GM12873 (cell line): ENCODE measurements at regions not wholly inside any gene's neighbourhood (a gene's known extent, or its start where the extent isn't known, plus 50 kb on each side); places are given as distances from the start of the nearest gene placed in this dataset.

ENCODE experiments used
- CTCF ChIP-seq: IDR thresholded peaks from 2 replicates; pipeline ENCODE4 v1.5.1; 2012; ENCODE audit warnings: low read depth, mild to moderate bottlenecking, moderate library complexity, low read length, control low read depth; ENCODE audit not compliant: insufficient read depth; ENCODE audit errors: missing control alignments

DNA sequence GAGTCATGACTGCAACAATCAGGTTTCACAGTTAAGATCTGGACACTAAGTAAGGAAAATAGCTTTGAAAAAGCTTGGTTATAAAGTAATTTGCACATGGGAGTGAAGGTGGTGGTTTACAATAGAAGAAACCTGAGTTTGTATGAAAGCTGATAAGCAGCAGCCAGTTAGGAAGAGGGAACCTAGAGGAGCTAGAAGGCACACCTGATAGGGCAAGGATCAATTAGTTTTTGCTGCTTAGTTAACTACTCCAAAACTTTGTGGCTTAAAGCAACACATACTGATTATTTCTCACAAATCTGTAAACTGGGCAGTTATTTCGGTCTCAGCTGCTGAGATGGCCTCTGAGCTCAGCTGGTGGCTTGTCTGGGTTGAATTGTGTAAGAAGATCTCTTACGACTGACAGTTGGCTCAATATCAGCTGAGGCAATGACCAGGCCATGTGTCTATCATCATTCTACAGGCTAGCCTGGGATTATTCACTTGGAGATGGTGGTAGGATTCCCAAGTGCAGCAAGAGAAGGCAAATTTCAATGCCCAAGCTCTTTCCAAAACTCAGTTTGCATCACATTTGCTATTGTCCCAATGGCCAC lies 255.0 kb upstream of the PITX2 start:
- TF ChIP-seq CTCF = no peak

DNA sequence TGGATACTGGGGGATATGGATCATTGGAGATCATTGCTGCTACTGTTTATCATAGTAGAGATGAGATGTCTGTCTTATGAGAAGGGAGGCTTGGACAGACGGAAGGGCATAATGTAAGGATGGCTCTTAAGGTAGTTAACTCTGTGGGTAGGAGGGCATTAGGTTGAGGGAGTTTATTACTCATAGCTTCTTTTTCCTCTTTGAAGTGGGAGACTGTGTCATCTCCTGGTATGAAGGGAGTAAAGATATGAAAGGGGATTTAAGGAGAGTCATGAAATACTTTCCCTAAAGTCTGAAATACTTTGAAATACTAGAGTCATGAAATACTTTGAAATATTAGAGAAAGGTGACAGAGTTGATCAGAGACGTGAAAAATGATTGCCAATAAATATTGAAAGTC lies 255.5 kb upstream of the PITX2 start:
- TF ChIP-seq CTCF = no peak

DNA sequence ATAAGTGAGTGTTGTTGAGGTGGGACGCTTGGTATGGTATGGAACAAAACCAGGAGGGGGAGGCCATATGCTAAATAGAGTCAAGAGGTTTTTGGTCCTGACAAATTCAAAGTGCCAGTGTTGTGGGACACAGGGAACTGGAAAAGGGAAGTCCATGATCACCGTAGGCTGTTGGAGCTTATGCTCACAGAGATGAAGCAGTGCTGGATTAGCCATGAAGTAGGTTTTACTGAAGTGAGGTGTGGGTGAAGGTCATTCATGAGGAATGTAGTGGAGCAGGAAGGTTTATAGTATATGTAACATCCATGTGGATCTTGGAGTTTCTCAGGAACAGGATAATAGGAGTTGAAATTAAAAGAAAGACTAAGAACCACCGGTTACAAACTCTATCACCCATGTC lies 256.1 kb upstream of the PITX2 start:
- no peak for TF ChIP-seq CTCF

DNA sequence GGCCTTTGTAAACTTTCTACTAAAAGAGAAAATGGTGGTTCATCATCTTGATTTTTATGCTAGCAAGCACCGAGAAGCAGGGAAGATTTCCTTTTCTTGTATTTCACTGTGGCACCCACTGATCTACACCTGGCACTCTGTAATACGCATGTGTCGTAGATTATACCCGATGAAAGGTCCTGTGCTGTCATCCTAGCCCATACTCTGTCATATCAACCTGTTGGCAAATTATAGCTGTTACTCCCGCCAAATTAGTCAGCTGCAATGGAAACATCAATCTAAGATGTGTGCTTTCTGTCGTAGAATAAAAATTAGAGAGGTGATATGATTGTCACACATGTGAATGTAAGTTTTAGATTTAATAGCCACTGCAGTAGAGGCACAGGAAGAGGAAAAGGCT lies 263.4 kb upstream of the PITX2 start:
- no peak for TF ChIP-seq CTCF

DNA sequence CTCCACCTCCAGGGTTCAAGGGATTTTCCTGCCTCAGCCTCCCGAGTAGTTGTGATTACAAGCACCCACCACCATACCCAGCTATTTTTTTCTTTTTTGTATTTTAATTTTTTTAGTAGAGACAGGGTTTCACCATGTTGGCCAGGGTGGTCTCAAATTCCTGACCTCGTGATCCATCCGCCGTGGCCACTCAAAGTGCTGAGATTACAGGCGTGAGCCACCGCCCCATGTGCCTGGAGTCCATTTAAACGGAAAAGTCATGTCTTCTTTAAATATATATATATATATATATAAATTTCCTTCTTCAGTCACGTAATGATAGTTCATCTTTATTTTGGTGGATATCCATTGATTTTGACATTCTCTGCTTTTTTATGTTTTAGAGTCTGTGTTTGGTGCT lies 264.0 kb upstream of the PITX2 start:
- no peak for TF ChIP-seq CTCF

GRCh38 chr4:110897784-110898183 lies 274.9 kb upstream of the PITX2 start:
- TF ChIP-seq CTCF = no peak

GRCh38 chr4:110898290-110898689 lies 275.4 kb upstream of the PITX2 start:
- TF ChIP-seq CTCF = no peak
